ENCODE measurements at regions not wholly inside any gene's neighbourhood (a gene's known extent, or its start where the extent isn't known, plus 50 kb on each side); places are given as distances from the start of the nearest gene placed in this dataset.
"Not testable (repeated sequence)": the region's sequence is repeated elsewhere in the genome, so short reads cannot be mapped to it uniquely, and the experiment has no call there.

- BruUV-seq (replicated peaks); DNase-seq: not testable (repeated sequence)
Observed at GRCh38 chrY:3406896-3407452, 171.9 kb upstream of the TGIF2LY start.

GRCh38 chrY:3410322-3410892 lies 168.5 kb upstream of the TGIF2LY start:
- H3K9ac ChIP-seq (ENCODE audit: low read length); BruUV-seq (replicated peaks); H3K4me3 ChIP-seq (ENCODE audit: low read length); H3K4me1 ChIP-seq (ENCODE audit: insufficient read depth, low read length); H3K9me2 ChIP-seq (replicated peaks; ENCODE audit: low read length); POLR2A ChIA-PET (ENCODE audit: unreplicated experiment); H3K4me2 ChIP-seq (ENCODE audit: low read length); DNase-seq; H3K9me3 ChIP-seq (ENCODE audit: low read length); H4K20me1 ChIP-seq (ENCODE audit: low read length); H3K36me3 ChIP-seq (ENCODE audit: low read depth, low read length); H2AFZ ChIP-seq (ENCODE audit: low read length); H3K27me3 ChIP-seq (ENCODE audit: low read length); ATAC-seq; intact Hi-C loops (cut with micrococcal nuclease); H3F3A ChIP-seq (ENCODE audit: low read length, unreplicated experiment); H3K79me2 ChIP-seq (ENCODE audit: low read length); CTCF ChIA-PET; H3K27ac ChIP-seq (ENCODE audit: low read length): not testable (repeated sequence)

More at GRCh38 chrY:3406896-3407452, 171.9 kb upstream of the TGIF2LY start:
- H3K4me1 ChIP-seq (ENCODE audit: insufficient read depth, low read length); H3K4me2 ChIP-seq (ENCODE audit: low read length); CTCF ChIA-PET; H3K9me3 ChIP-seq (ENCODE audit: low read length); H3K27ac ChIP-seq (ENCODE audit: low read length); H3K36me3 ChIP-seq (ENCODE audit: low read depth, low read length); H3K9me2 ChIP-seq (replicated peaks; ENCODE audit: low read length); H3K9ac ChIP-seq (ENCODE audit: low read length); intact Hi-C loops (cut with micrococcal nuclease); H2AFZ ChIP-seq (ENCODE audit: low read length); H4K20me1 ChIP-seq (ENCODE audit: low read length); ATAC-seq; H3K79me2 ChIP-seq (ENCODE audit: low read length); H3K4me3 ChIP-seq (ENCODE audit: low read length); H3F3A ChIP-seq (ENCODE audit: low read length, unreplicated experiment); H3K27me3 ChIP-seq (ENCODE audit: low read length); POLR2A ChIA-PET (ENCODE audit: unreplicated experiment): not testable (repeated sequence)

Data from PC-3 (cell line).